Activated T-helper 1 cell treated with anti-CD3 and anti-CD28 coated beads, Interleukin-2, amount 50 U/mL, for 16 hours (primary cell): ENCODE measurements at regions not wholly inside any gene's neighbourhood (a gene's known extent, or its start where the extent isn't known, plus 50 kb on each side); places are given as distances from the start of the nearest gene placed in this dataset.
"Not testable (repeated sequence)": the region's sequence is repeated elsewhere in the genome, so short reads cannot be mapped to it uniquely, and the experiment has no call there.

Source experiments
- DNase-seq, 2 donors: peaks; one replicate each; pipeline ENCODE4 v3.0.0-alpha.2; 2020; ENCODE audit warnings: low read depth in 1 of 2, low spot score in 1 of 2

- no peak for DNase-seq
Observed at GRCh38 chr16:72598696-72599095, 426.7 kb upstream of the PMFBP1 start.

- DNase-seq, result no peak
Observed at GRCh38 chr16:72597938-72598337, 426.0 kb upstream of the PMFBP1 start.

GRCh38 chr16:72596373-72596772 is 424.4 kb upstream of the PMFBP1 start:
- no peak for DNase-seq

- DNase-seq, result no peak
Observed at GRCh38 chr16:72590151-72590937, 418.4 kb upstream of the PMFBP1 start.

- no peak for DNase-seq
Observed at GRCh38 chr16:72588551-72588950, 416.6 kb upstream of the PMFBP1 start.

GRCh38 chr16:72578061-72578460 is 406.1 kb upstream of the PMFBP1 start:
- DNase-seq, result not testable (repeated sequence)

- DNase-seq, result no peak
Observed at GRCh38 chr16:72576189-72576588, 404.2 kb upstream of the PMFBP1 start.

GRCh38 chr16:72569677-72570076 is 397.7 kb upstream of the PMFBP1 start:
- DNase-seq, result no peak

- DNase-seq, result no peak
Observed at GRCh38 chr16:72568502-72568901, 396.5 kb upstream of the PMFBP1 start.

GRCh38 chr16:72566174-72566573 is 394.2 kb upstream of the PMFBP1 start:
- DNase-seq, result no peak

- no peak for DNase-seq
Observed at GRCh38 chr16:72565106-72565505, 393.2 kb upstream of the PMFBP1 start.

- DNase-seq, result no peak
Observed at GRCh38 chr16:72560617-72561016, 388.7 kb upstream of the PMFBP1 start.

GRCh38 chr16:72558501-72558900 is 386.5 kb upstream of the PMFBP1 start:
- no peak for DNase-seq

- no peak for DNase-seq
Observed at GRCh38 chr16:72554935-72555334, 383.0 kb upstream of the PMFBP1 start.

- no peak for DNase-seq
Observed at GRCh38 chr16:72552654-72553053, 380.7 kb upstream of the PMFBP1 start.

GRCh38 chr16:72551649-72552048 is 379.7 kb upstream of the PMFBP1 start:
- no peak for DNase-seq

GRCh38 chr16:72549878-72550277 is 377.9 kb upstream of the PMFBP1 start:
- DNase-seq, result no peak

- no peak for DNase-seq
Observed at GRCh38 chr16:72542102-72542501, 370.1 kb upstream of the PMFBP1 start.

- no peak for DNase-seq
Observed at GRCh38 chr16:72537664-72538063, 365.7 kb upstream of the PMFBP1 start.

- DNase-seq, result no peak
Observed at GRCh38 chr16:72536723-72537435, 364.9 kb upstream of the PMFBP1 start.

- DNase-seq, result no peak
Observed at GRCh38 chr16:72532906-72533410, 361.0 kb upstream of the PMFBP1 start.

GRCh38 chr16:72530434-72530833 is 358.5 kb upstream of the PMFBP1 start:
- DNase-seq, result no peak
